GM12878 (cell line): ENCODE measurements at regions not wholly inside any gene's neighbourhood (a gene's known extent, or its start where the extent isn't known, plus 50 kb on each side); places are given as distances from the start of the nearest gene placed in this dataset.

Experiments used
- ATAC-seq: fragments of 200-7000 bp; cut with Tn5 transposase; 3 replicates; pipeline ENCODE4 v1.9.1; 2020; ENCODE audit warnings: mild to moderate bottlenecking, moderate library complexity
- BruUV-seq: library from RNA; stranded (reverse); fragments of 400-500 nt; replicated peaks from 2 replicates; lab custom pipeline; 2021; lab: Mats Ljungman, UMichigan
- CTCF ChIA-PET: fragments of 300-600 bp; sonication (Branson Sonifier 250); formaldehyde crosslinking; extraction: SDS; loops from one replicate; lab custom pipeline; 2021; ENCODE audit warnings: inconsistent platforms; lab: Yijun Ruan, JAX
- POLR2A ChIA-PET: fragments of 350-600 bp; formaldehyde crosslinking; extraction: SDS; loops from one replicate; lab custom pipeline; 2021; ENCODE audit warnings: inconsistent platforms; lab: Charles Lee
- RAD21 ChIA-PET: fragments of 300-600 bp; sonication (Branson Sonifier 250); formaldehyde crosslinking; loops from one replicate; lab custom pipeline; 2023; ENCODE audit warnings: antibody characterized with exemption; ENCODE audit not compliant: unreplicated experiment; lab: Charles Lee
- SMC1A ChIA-PET: fragments of 300-600 bp; sonication (Branson Sonifier 250); formaldehyde crosslinking; loops from one replicate; lab custom pipeline; 2023; ENCODE audit not compliant: unreplicated experiment, uncharacterized antibody; lab: Charles Lee
- DNase-seq: peaks from one replicate; pipeline ENCODE4 v3.0.0-alpha.2; 2011; ENCODE audit warnings: low read depth, low spot score
- FAIRE-seq: peaks from 3 replicates; lab custom pipeline; 2011; peaks lifted over from hg19 to GRCh38; lab: Jason Lieb, UNC
- H2AFZ ChIP-seq: 2 replicates; pipeline ENCODE4 v1.6.0; 2011; ENCODE audit warnings: low read depth, low read length, control low read depth; ENCODE audit not compliant: control insufficient read depth
- H3K27ac ChIP-seq: 2 replicates; pipeline ENCODE4 v1.5.1; 2011; ENCODE audit warnings: control low read depth; ENCODE audit not compliant: control insufficient read depth, insufficient read depth
- H3K27me3 ChIP-seq, 2 experiments: replicated peaks in 1 of 2; 2 replicates each; pipeline versions ENCODE4 v1.6.0 to v1.6.1; 2011; ENCODE audit warnings: low read length in 1 of 2; ENCODE audit not compliant: control insufficient read depth in 2 of 2, insufficient read depth in 2 of 2
- H3K36me3 ChIP-seq, 2 experiments: 2 replicates each; pipeline ENCODE4 v1.5.1; 2011; ENCODE audit warnings: low read length in 1 of 2; ENCODE audit not compliant: control insufficient read depth in 2 of 2, insufficient read depth in 2 of 2
- H3K4me1 ChIP-seq: 2 replicates; pipeline ENCODE4 v1.6.1; 2011; ENCODE audit warnings: mild to moderate bottlenecking, low read length, moderate library complexity, mixed read lengths; ENCODE audit not compliant: control insufficient read depth, insufficient read depth
- H3K4me2 ChIP-seq: 2 replicates; pipeline ENCODE4 v1.6.0; 2011; ENCODE audit warnings: control low read depth; ENCODE audit not compliant: control insufficient read depth, insufficient read depth
- H3K4me3 ChIP-seq: fragments of 200-600 bp; sonication (generic); 2 replicates; pipeline ENCODE4 v1.5.1; 2016
- H3K79me2 ChIP-seq: 2 replicates; pipeline ENCODE4 v1.6.0; 2011; ENCODE audit warnings: low read length; ENCODE audit not compliant: control insufficient read depth, insufficient read depth
- H3K9ac ChIP-seq: 2 replicates; pipeline ENCODE4 v1.8.0; 2011; ENCODE audit warnings: low read length, control low read depth, mixed read lengths; ENCODE audit not compliant: control insufficient read depth, insufficient read depth
- H3K9me3 ChIP-seq: replicated peaks from 3 replicates; pipeline ENCODE4 v1.5.1; 2011; ENCODE audit warnings: mild to moderate bottlenecking, low read length; ENCODE audit not compliant: control insufficient read depth, insufficient read depth
- H4K20me1 ChIP-seq: 2 replicates; pipeline ENCODE4 v1.6.0; 2011; ENCODE audit not compliant: control insufficient read depth, insufficient read depth
- CBFB ChIP-seq: IDR thresholded peaks from 2 replicates; pipeline ENCODE4 v1.6.1; 2016; ENCODE audit warnings: antibody characterized with exemption, low read depth
- CEBPB ChIP-seq, 2 experiments: fragments of 150-350 bp in 1 of 2; IDR thresholded peaks; 2 replicates each; pipeline ENCODE4 v1.6.1; 2012 to 2014; ENCODE audit warnings: low read depth in 2 of 2, low read length in 2 of 2, borderline replicate concordance in 1 of 2, inconsistent platforms in 1 of 2
- EZH2 ChIP-seq: IDR thresholded peaks from 2 replicates; pipeline ENCODE4 v1.6.1; 2012; ENCODE audit warnings: low read depth, mild to moderate bottlenecking, control low read depth, inconsistent platforms, low read length, borderline replicate concordance; ENCODE audit not compliant: control insufficient read depth
- MEF2B ChIP-seq: fragments of 450-650 bp; IDR thresholded peaks from 2 replicates; pipeline ENCODE4 v1.6.1; 2018; ENCODE audit warnings: mild to moderate bottlenecking, moderate library complexity; ENCODE audit not compliant: partially characterized antibody, poor library complexity, severe bottlenecking
- MYC ChIP-seq: IDR thresholded peaks from 2 replicates; pipeline ENCODE4 v1.6.1; 2011; ENCODE audit warnings: mild to moderate bottlenecking, low read length, moderate library complexity, inconsistent platforms; ENCODE audit not compliant: insufficient read depth, insufficient replicate concordance, insufficient read length, severe bottlenecking
- NFYB ChIP-seq: IDR thresholded peaks from 2 replicates; pipeline ENCODE4 v1.6.1; 2011; ENCODE audit warnings: low read depth, mild to moderate bottlenecking, low read length, improper control_type of control experiment, moderate library complexity; ENCODE audit not compliant: insufficient read depth
- NR2C2 ChIP-seq: IDR thresholded peaks from 2 replicates; pipeline ENCODE4 v1.6.1; 2011; ENCODE audit warnings: borderline replicate concordance, low read depth; ENCODE audit not compliant: control insufficient read depth, insufficient read length
- POLR2AphosphoS2 ChIP-seq: IDR thresholded peaks from 2 replicates; pipeline ENCODE4 v1.6.1; 2011; ENCODE audit warnings: low read depth, mild to moderate bottlenecking, low read length, improper control_type of control experiment, moderate library complexity
- RAD21 ChIP-seq: IDR thresholded peaks from 2 replicates; pipeline ENCODE4 v1.6.1; 2011; ENCODE audit warnings: mild to moderate bottlenecking, low read depth, low read length, moderate library complexity; ENCODE audit not compliant: insufficient read depth
- RBBP5 ChIP-seq: fragments of 200-600 bp; sonication (generic); conservative IDR thresholded peaks from 2 replicates; pipeline ENCODE4 v1.6.1; 2016
- SIN3A ChIP-seq: IDR thresholded peaks from 2 replicates; pipeline ENCODE4 v1.6.1; 2012; ENCODE audit warnings: low read depth, low read length, improper control_type of control experiment
- ZNF24 ChIP-seq: fragments of 450-650 bp; IDR thresholded peaks from 2 replicates; pipeline ENCODE4 v1.6.1; 2017; ENCODE audit warnings: antibody characterized with exemption, mild to moderate bottlenecking
- WGBS: methylation state at CpG from one replicate; pipeline ENCODE4 v1.1.6; 2016; ENCODE audit warnings: low lambda C conversion rate; ENCODE audit not compliant: insufficient replicate concordance, insufficient coverage; ENCODE audit errors: missing lambda C conversion rate; 5-methylcytosine and 5-hydroxymethylcytosine counted together
- in situ Hi-C: fragments of 300-500 bp; cut with MboI; formaldehyde crosslinking; loops from 9 replicates; pipeline ENCODE4 v1.14.3; 2018; ENCODE audit warnings: mixed read lengths
- intact Hi-C: fragments of 100-400 bp; cut with micrococcal nuclease; formaldehyde crosslinking; loops from one replicate; pipeline ENCODE4 v1.14.2; 2022; ENCODE audit not compliant: unreplicated experiment
- TF ChIP-seq, protein P1 (sequence below): fragments of 450-650 bp; IDR thresholded peaks from 2 replicates; pipeline ENCODE4 v1.6.1; 2016; ENCODE audit warnings: mild to moderate bottlenecking
- TF ChIP-seq, protein P2 (sequence below): fragments of 150-350 bp; IDR thresholded peaks from 2 replicates; pipeline ENCODE4 v1.6.1; 2014; ENCODE audit warnings: mild to moderate bottlenecking, low read depth, low read length
- TF ChIP-seq, protein P3 (sequence below), 3 experiments: IDR thresholded peaks in 2 of 3; conservative IDR thresholded peaks in 1 of 3; 2 replicates each; pipeline ENCODE4 v1.5.1; 2011; ENCODE audit warnings: low read depth in 3 of 3, low read length in 3 of 3, mild to moderate bottlenecking in 3 of 3, control low read depth in 2 of 3, moderate library complexity in 2 of 3, inconsistent platforms in 1 of 3, mixed read lengths in 1 of 3; ENCODE audit not compliant: control insufficient read depth in 2 of 3, insufficient read depth in 1 of 3; ENCODE audit errors: extremely low read depth in 1 of 3

DNA sequence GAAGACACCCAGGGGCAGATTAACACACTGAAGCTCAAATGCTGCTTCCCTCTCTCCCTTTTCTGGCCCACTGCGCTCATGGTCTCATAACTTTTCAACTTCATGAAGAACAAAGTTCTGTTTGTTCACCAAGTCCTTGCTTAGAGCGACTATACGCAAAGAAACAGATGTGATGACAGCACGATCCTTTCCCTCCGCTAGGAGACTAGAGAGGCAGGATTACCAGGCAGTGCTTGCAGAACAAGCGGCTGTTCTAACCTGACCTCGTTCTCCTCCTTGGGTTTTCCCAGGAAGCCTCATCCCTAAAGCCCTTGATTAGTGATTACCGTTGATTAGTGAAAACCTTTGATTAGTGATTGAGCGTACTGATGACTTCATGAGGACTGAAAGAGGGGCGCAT, 649.9 kb downstream of the IRX1 start:
- RAD21 ChIA-PET: no interaction called here
- H3K9me3 ChIP-seq: no peaks in the 10 kb centered on the region; the same call in 2 of the 3 replicates
- H4K20me1 ChIP-seq: no peaks in the 10 kb centered on the region
- SMC1A ChIA-PET: interaction anchor here (0.7 kb wide), 1 partner anchor 66 kb away, joined by 3 read pairs; no protein-coding TSS in a partner anchor
- H3K79me2 ChIP-seq: no peaks in the 10 kb centered on the region
- FAIRE-seq (no peak), ATAC-seq (no peak), DNase-seq (no peak)
- 51% methylated on average over 10 of the region's 10 CpGs for WGBS
- H3K27me3 ChIP-seq: no peaks in the 10 kb centered on the region
- no peaks in the 10 kb centered on the region for H3K4me1 ChIP-seq
- POLR2A ChIA-PET: no interaction called here
- TF ChIP-seq SIN3A: no peak
- TF ChIP-seq NR2C2: no peak
- TF ChIP-seq ZNF24: no peak
- TF ChIP-seq, protein P1, sequence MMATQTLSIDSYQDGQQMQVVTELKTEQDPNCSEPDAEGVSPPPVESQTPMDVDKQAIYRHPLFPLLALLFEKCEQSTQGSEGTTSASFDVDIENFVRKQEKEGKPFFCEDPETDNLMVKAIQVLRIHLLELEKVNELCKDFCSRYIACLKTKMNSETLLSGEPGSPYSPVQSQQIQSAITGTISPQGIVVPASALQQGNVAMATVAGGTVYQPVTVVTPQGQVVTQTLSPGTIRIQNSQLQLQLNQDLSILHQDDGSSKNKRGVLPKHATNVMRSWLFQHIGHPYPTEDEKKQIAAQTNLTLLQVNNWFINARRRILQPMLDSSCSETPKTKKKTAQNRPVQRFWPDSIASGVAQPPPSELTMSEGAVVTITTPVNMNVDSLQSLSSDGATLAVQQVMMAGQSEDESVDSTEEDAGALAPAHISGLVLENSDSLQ: no peak
- no peak for TF ChIP-seq RAD21
- TF ChIP-seq MEF2B: no peak
- TF ChIP-seq, protein P2, sequence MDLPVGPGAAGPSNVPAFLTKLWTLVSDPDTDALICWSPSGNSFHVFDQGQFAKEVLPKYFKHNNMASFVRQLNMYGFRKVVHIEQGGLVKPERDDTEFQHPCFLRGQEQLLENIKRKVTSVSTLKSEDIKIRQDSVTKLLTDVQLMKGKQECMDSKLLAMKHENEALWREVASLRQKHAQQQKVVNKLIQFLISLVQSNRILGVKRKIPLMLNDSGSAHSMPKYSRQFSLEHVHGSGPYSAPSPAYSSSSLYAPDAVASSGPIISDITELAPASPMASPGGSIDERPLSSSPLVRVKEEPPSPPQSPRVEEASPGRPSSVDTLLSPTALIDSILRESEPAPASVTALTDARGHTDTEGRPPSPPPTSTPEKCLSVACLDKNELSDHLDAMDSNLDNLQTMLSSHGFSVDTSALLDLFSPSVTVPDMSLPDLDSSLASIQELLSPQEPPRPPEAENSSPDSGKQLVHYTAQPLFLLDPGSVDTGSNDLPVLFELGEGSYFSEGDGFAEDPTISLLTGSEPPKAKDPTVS: no peak
- TF ChIP-seq, protein P3, sequence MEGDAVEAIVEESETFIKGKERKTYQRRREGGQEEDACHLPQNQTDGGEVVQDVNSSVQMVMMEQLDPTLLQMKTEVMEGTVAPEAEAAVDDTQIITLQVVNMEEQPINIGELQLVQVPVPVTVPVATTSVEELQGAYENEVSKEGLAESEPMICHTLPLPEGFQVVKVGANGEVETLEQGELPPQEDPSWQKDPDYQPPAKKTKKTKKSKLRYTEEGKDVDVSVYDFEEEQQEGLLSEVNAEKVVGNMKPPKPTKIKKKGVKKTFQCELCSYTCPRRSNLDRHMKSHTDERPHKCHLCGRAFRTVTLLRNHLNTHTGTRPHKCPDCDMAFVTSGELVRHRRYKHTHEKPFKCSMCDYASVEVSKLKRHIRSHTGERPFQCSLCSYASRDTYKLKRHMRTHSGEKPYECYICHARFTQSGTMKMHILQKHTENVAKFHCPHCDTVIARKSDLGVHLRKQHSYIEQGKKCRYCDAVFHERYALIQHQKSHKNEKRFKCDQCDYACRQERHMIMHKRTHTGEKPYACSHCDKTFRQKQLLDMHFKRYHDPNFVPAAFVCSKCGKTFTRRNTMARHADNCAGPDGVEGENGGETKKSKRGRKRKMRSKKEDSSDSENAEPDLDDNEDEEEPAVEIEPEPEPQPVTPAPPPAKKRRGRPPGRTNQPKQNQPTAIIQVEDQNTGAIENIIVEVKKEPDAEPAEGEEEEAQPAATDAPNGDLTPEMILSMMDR (IDR thresholded peaks at IDR 0.05 in 2 of 3, conservative IDR thresholded peaks at IDR 0.05 in 1 of 3; ENCODE audit: control insufficient read depth in 2 of 3, extremely low read depth in 1 of 3, insufficient read depth in 1 of 3, low read depth in 3 of 3, low read length in 3 of 3): no peak
- TF ChIP-seq RBBP5: no peak
- no peak for TF ChIP-seq MYC
- no peak for TF ChIP-seq CBFB
- no peak for TF ChIP-seq POLR2AphosphoS2
- TF ChIP-seq CEBPB (IDR thresholded peaks at IDR 0.05; ENCODE audit: borderline replicate concordance in 1 of 2, low read depth in 2 of 2, low read length in 2 of 2): no peak
- no peak for TF ChIP-seq EZH2
- no peak for TF ChIP-seq NFYB
- H3K36me3 ChIP-seq: no peaks in the 10 kb centered on the region
- BruUV-seq: no TSS peak
- no peak overlapping the region for H3K4me3 ChIP-seq
- no peak overlapping the region for H3K27ac ChIP-seq
- in situ Hi-C loops (no loop called here), intact Hi-C loops (no loop called here)
- no peak overlapping the region for H3K4me2 ChIP-seq
- H2AFZ ChIP-seq: no peak overlapping the region
- no peak overlapping the region for H3K9ac ChIP-seq
- CTCF ChIA-PET: no interaction called here
